Peyer's patch (tissue), 4 donors: ENCODE measurements at regions not wholly inside any gene's neighbourhood (a gene's known extent, or its start where the extent isn't known, plus 50 kb on each side); places are given as distances from the start of the nearest gene placed in this dataset.

ENCODE experiments used
- DNase-seq, 3 donors: peaks; one replicate each; pipeline ENCODE4 v3.0.0-alpha.2; 2017 to 2019
- H3K27ac ChIP-seq, 4 donors: fragments of 200-600 bp; sonication (generic); one replicate each; pipeline ENCODE4 v1.5.1; 2016 to 2019
- H3K27me3 ChIP-seq, 2 donors: fragments of 200-600 bp; sonication (generic); one replicate each; pipeline ENCODE4 v1.5.1; 2019
- H3K36me3 ChIP-seq, 3 donors: fragments of 200-600 bp; sonication (generic); one replicate each; pipeline ENCODE4 v1.5.1; 2016 to 2019
- H3K4me1 ChIP-seq, 4 donors: fragments of 200-600 bp; sonication (generic); one replicate each; pipeline ENCODE4 v1.5.1; 2016 to 2019
- H3K4me3 ChIP-seq, 4 donors: fragments of 200-600 bp; sonication (generic); 1 replicate in 3 of 4; 2 replicates in 1 of 4; pipeline ENCODE4 v1.5.1; 2016 to 2019; ENCODE audit warnings: mild to moderate bottlenecking in 1 of 4
- H3K9me3 ChIP-seq, 4 donors: fragments of 200-600 bp; sonication (generic); one replicate each; pipeline ENCODE4 v1.5.1; 2016 to 2019; ENCODE audit warnings: mild to moderate bottlenecking in 1 of 4
- POLR2A ChIP-seq, 2 donors: fragments of 450-650 bp; IDR thresholded peaks; one replicate each; pipeline ENCODE4 v1.5.1; 2017; ENCODE audit warnings: antibody characterized with exemption in 2 of 2, mild to moderate bottlenecking in 2 of 2, moderate library complexity in 2 of 2
- TF ChIP-seq, protein P1 (sequence below), 6 experiments: fragments of 450-650 bp in 4 of 6; fragments of 200-600 bp in 2 of 6; sonication (generic) in 1 of 6; IDR thresholded peaks; one replicate each; pipeline ENCODE4 v1.5.1; 2017 to 2019; ENCODE audit warnings: antibody characterized with exemption in 6 of 6, mild to moderate bottlenecking in 3 of 6, moderate library complexity in 1 of 6

DNA sequence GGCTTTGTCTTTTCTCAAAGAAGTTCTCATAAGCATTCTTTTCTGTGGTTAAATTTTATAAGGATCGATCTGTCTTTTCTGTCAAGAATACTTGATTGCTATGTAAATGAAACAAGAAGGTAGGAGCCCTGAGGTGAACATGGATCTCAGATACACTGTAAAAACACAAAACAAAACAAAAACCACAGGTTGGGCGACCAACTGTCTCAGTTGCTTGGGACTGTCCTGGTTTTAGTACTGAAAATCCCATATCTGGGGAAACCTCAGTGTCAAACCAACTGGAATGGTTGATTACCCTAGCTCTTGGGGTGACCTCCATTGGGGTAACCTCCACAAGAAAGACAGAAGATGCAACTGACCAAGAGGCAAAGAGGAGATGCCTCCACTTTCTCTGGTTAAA is 55.8 kb upstream of the TMEM178A start:
- no peak for TF ChIP-seq POLR2A (IDR thresholded peaks at IDR 0.05)
- TF ChIP-seq, protein P1, sequence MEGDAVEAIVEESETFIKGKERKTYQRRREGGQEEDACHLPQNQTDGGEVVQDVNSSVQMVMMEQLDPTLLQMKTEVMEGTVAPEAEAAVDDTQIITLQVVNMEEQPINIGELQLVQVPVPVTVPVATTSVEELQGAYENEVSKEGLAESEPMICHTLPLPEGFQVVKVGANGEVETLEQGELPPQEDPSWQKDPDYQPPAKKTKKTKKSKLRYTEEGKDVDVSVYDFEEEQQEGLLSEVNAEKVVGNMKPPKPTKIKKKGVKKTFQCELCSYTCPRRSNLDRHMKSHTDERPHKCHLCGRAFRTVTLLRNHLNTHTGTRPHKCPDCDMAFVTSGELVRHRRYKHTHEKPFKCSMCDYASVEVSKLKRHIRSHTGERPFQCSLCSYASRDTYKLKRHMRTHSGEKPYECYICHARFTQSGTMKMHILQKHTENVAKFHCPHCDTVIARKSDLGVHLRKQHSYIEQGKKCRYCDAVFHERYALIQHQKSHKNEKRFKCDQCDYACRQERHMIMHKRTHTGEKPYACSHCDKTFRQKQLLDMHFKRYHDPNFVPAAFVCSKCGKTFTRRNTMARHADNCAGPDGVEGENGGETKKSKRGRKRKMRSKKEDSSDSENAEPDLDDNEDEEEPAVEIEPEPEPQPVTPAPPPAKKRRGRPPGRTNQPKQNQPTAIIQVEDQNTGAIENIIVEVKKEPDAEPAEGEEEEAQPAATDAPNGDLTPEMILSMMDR (IDR thresholded peaks at IDR 0.05), result no peak
- H3K4me1 ChIP-seq, result no peaks in the 10 kb centered on the region
- H3K4me3 ChIP-seq, result no peak overlapping the region
- no peak overlapping the region for H3K27ac ChIP-seq
- DNase-seq, result no peak
- no peaks in the 10 kb centered on the region for H3K27me3 ChIP-seq
- no peaks in the 10 kb centered on the region for H3K36me3 ChIP-seq
- no peaks in the 10 kb centered on the region for H3K9me3 ChIP-seq

DNA sequence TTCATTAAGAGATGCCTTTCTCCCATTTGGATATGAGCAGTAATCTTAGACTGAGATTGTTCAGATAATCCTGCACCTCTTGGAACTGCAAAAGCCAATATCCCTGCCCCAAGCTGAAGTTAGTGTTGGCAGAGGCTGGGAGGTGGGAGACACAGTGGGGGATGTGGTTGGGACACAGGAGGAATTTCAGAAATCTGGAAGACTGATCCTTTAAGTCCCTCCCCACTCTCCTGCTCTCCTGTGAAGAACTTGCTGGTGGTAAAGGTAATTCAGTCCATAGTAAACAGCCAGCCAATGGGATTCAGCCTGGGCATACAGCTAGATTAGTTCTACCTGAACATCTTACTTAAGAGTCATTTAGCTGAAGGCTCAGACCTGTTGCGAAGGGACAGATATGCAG is 50.0 kb upstream of the TMEM178A start:
- Histone ChIP-seq H3K27me3 (no peaks in the 10 kb centered on the region), H3K27ac (no peak overlapping the region), H3K4me1 (no peaks in the 10 kb centered on the region), H3K4me3 (no peak overlapping the region), H3K9me3 (no peaks in the 10 kb centered on the region), H3K36me3 (no peaks in the 10 kb centered on the region)
- no peak for DNase-seq
- TF ChIP-seq POLR2A (IDR thresholded peaks at IDR 0.05), result no peak
- TF ChIP-seq, protein P1 (IDR thresholded peaks at IDR 0.05), result no peak
